ENCODE measurements at regions not wholly inside any gene's neighbourhood (a gene's known extent, or its start where the extent isn't known, plus 50 kb on each side); places are given as distances from the start of the nearest gene placed in this dataset.

DNA sequence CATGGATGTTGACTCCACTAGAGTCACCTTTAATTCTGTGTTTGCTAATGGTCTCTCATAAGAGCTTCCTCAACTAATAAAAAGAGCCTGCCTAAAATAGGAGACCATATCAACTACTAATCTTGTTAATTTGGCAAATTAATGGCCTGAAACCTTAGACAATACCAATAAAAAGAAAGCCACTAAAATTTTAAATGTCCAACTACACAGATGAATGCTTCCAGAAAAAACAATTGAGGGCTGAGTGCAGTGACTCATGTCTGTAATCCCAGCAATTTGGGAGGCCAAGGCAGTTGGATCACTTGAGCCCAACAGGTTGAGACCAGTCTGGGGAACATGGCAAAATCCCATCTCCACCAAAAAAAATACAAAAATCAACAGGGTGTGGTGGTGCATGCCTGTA is 230.9 kb downstream of the NSUN3 start:
- H3K9ac ChIP-seq (ENCODE audit: low read length): no peak overlapping the region
- no peaks in the 10 kb centered on the region for H4K20me1 ChIP-seq (ENCODE audit: insufficient read depth)
- ChIA-PET RAD21 (ENCODE audit: low non-redundant PET in 1 of 2, low total read pairs in 2 of 2, uncharacterized antibody in 2 of 2, unreplicated experiment in 2 of 2) (no interaction called here), POLR2A (no interaction called here), CTCF (no interaction called here)
- no peaks in the 10 kb centered on the region for H3K36me3 ChIP-seq (ENCODE audit: control insufficient read depth in 1 of 2, insufficient read depth in 2 of 2, low read length in 2 of 2)
- no TSS peak for BruUV-seq (replicated peaks)
- no peaks in the 10 kb centered on the region for H3K27me3 ChIP-seq (ENCODE audit: insufficient read depth, low read length)
- no peak overlapping the region for H3K4me2 ChIP-seq (ENCODE audit: low read length)
- H3K9me3 ChIP-seq (ENCODE audit: control insufficient read depth in 1 of 2, insufficient read depth in 1 of 2, low read depth in 1 of 2, low read length in 2 of 2): no peaks in the 10 kb centered on the region
- H3K4me1 ChIP-seq (ENCODE audit: control insufficient read depth in 1 of 2, insufficient read depth in 2 of 2, low read length in 2 of 2): no peaks in the 10 kb centered on the region
- no peaks in the 10 kb centered on the region for H3K9me2 ChIP-seq (ENCODE audit: insufficient read depth)
- intact Hi-C loops (cut with micrococcal nuclease): no loop called here
- no peak overlapping the region for H3K4me3 ChIP-seq (replicated peaks in 1 of 2; ENCODE audit: low read depth in 1 of 2, low read length in 2 of 2)
- TF ChIP-seq POLR2AphosphoS5 (IDR thresholded peaks at IDR 0.05; ENCODE audit: low read depth, low read length): no peak
- TF ChIP-seq, protein P1, sequence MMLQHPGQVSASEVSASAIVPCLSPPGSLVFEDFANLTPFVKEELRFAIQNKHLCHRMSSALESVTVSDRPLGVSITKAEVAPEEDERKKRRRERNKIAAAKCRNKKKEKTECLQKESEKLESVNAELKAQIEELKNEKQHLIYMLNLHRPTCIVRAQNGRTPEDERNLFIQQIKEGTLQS (IDR thresholded peaks at IDR 0.05): no peak
- TF ChIP-seq FOSL1 (IDR thresholded peaks at IDR 0.05; ENCODE audit: low read depth): no peak
- no peak for TF ChIP-seq ELF1 (IDR thresholded peaks at IDR 0.05; ENCODE audit: borderline replicate concordance, low read depth)
- no peak for TF ChIP-seq SP1 (IDR thresholded peaks at IDR 0.05; ENCODE audit: low read depth)
- no peak for TF ChIP-seq ZFX (IDR thresholded peaks at IDR 0.05)
- no peak for TF ChIP-seq EZH2phosphoT487 (IDR thresholded peaks at IDR 0.05; ENCODE audit: borderline replicate concordance)
- TF ChIP-seq JUND (IDR thresholded peaks at IDR 0.05): no peak
- TF ChIP-seq RAD21 (IDR thresholded peaks at IDR 0.05; ENCODE audit: low read depth): no peak
- TF ChIP-seq, protein P2, sequence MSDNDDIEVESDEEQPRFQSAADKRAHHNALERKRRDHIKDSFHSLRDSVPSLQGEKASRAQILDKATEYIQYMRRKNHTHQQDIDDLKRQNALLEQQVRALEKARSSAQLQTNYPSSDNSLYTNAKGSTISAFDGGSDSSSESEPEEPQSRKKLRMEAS (IDR thresholded peaks at IDR 0.05): no peak
- TF ChIP-seq POLR2A (IDR thresholded peaks at IDR 0.05; ENCODE audit: borderline replicate concordance, extremely low read depth, insufficient read depth, insufficient read length): no peak
- no peak for TF ChIP-seq EGR1 (IDR thresholded peaks at IDR 0.05; ENCODE audit: low read depth)
- no peak for TF ChIP-seq CBX3 (IDR thresholded peaks at IDR 0.05; ENCODE audit: low read depth)
- no peak for TF ChIP-seq EZH2 (IDR thresholded peaks at IDR 0.05)
- TF ChIP-seq, protein P3, sequence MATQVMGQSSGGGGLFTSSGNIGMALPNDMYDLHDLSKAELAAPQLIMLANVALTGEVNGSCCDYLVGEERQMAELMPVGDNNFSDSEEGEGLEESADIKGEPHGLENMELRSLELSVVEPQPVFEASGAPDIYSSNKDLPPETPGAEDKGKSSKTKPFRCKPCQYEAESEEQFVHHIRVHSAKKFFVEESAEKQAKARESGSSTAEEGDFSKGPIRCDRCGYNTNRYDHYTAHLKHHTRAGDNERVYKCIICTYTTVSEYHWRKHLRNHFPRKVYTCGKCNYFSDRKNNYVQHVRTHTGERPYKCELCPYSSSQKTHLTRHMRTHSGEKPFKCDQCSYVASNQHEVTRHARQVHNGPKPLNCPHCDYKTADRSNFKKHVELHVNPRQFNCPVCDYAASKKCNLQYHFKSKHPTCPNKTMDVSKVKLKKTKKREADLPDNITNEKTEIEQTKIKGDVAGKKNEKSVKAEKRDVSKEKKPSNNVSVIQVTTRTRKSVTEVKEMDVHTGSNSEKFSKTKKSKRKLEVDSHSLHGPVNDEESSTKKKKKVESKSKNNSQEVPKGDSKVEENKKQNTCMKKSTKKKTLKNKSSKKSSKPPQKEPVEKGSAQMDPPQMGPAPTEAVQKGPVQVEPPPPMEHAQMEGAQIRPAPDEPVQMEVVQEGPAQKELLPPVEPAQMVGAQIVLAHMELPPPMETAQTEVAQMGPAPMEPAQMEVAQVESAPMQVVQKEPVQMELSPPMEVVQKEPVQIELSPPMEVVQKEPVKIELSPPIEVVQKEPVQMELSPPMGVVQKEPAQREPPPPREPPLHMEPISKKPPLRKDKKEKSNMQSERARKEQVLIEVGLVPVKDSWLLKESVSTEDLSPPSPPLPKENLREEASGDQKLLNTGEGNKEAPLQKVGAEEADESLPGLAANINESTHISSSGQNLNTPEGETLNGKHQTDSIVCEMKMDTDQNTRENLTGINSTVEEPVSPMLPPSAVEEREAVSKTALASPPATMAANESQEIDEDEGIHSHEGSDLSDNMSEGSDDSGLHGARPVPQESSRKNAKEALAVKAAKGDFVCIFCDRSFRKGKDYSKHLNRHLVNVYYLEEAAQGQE (IDR thresholded peaks at IDR 0.05; ENCODE audit: low read depth): no peak
- no peak for TF ChIP-seq YY1 (IDR thresholded peaks at IDR 0.05; ENCODE audit: extremely low read depth, insufficient replicate concordance, low read depth, low read length)
- TF ChIP-seq TCF7L2 (IDR thresholded peaks at IDR 0.05; ENCODE audit: borderline replicate concordance, extremely low read depth, insufficient read depth, insufficient read length): no peak
- no peak for TF ChIP-seq ZNF274 (IDR thresholded peaks at IDR 0.05; ENCODE audit: low read depth, low read length)
- TF ChIP-seq SRF (IDR thresholded peaks at IDR 0.05; ENCODE audit: low read depth): no peak
- no peak for TF ChIP-seq CEBPB (IDR thresholded peaks at IDR 0.05; ENCODE audit: low read depth)
- no peak overlapping the region for H3K27ac ChIP-seq (ENCODE audit: low read depth, low read length)
- DNase-seq (ENCODE audit: low read depth, low spot score) (no peak), ATAC-seq (no peak)
- H3K79me2 ChIP-seq (ENCODE audit: insufficient read depth, low read length): no peaks in the 10 kb centered on the region
- no peak overlapping the region for H2AFZ ChIP-seq (ENCODE audit: low read depth, low read length, poor library complexity, severe bottlenecking)
